Activated CD4-positive, CD25-positive, alpha-beta regulatory T cell treated with anti-CD3 and anti-CD28 coated beads, Interleukin-2, amount 50 U/mL, for 24 hours (primary cell): ENCODE measurements at regions not wholly inside any gene's neighbourhood (a gene's known extent, or its start where the extent isn't known, plus 50 kb on each side); places are given as distances from the start of the nearest gene placed in this dataset.

Experiments used
- ATAC-seq, 2 donors: fragments of 150-1000 bp; cut with Tn5 transposase; one replicate each; pipeline ENCODE4 v1.10.0; 2021; ENCODE audit warnings: mild to moderate bottlenecking in 1 of 2, moderate library complexity in 1 of 2

DNA sequence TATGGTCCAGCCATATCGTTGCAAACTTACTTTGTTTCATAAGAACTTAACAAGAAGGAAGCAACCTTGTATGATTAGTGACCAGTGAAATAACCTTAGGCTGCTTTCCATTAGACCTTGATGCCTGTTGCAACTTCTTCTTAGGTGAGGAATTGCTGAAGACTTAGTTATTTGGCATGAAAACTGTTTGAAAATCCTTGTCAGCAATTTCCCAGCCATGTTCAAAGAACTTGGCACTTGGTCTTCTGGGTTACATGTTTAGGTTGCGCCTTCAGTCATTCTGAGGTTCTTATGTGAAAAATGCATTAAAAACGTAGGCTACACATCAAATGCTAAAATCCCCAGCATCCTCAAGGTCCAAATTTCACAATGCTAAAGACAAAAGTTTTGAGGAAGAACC lies 232.0 kb upstream of the CEP162 start:
- no peak for ATAC-seq

- ATAC-seq: no peak
Observed at GRCh38 chr6:84458271-84458670, 230.8 kb upstream of the CEP162 start.

DNA sequence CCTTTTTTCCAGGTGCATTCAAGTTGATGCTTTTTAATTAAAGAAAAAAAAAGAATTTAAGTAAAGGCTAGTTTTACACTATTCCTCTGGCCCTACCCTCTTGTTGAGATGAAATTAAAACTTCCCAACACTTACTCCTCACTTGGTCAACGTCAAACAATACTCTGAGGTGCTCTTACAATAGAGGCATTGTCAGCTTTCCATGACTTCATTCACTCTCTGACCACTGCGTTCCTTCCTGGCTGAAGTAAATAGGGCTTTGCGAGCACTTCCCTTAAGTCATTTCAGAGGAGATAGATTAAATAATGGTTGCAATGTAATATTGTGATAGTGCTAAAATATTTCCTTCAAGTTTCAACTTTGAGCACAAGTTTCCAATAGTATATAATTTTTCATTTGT lies 229.8 kb upstream of the CEP162 start:
- ATAC-seq: no peak

DNA sequence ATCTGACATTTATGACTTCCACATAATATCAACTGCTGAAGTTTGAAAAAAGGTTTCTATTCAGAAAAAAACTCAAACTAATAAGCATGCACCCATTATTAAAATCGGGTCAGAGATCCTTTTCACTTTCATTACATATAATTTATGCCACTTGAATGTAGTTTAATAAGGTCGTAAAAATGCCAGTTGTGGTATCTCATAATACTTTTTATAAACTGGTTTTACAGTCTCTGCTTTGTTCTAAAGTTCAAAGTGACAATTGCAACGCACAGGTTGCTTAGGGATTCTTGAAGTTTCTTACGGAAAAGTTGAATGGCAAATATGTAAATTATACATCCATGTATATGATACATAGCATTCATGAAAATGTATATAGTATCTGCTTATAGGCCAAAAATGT lies 229.4 kb upstream of the CEP162 start:
- no peak for ATAC-seq

GRCh38 chr6:84455511-84456029 lies 228.1 kb upstream of the CEP162 start:
- ATAC-seq: no peak

- no peak for ATAC-seq
Observed at GRCh38 chr6:84453499-84453898, 226.1 kb upstream of the CEP162 start.

DNA sequence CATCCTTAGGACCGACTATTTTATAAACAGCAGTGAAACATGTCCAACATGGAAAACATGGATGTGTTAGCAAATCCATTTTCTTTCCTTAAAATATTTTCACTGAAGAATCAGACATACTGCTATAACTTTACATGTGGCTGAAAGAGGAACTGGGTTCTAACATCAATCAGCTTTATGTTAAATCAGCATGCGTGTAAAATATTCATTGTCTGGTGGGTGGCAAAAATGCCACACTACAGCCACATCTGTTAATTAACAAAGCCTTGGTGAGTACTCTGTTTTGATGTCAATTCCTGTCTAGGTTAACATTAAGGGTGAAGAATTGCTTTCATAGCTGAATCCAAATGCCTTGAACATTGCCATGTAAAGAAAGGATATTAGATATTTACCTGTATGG lies 222.6 kb upstream of the CEP162 start:
- no peak for ATAC-seq

DNA sequence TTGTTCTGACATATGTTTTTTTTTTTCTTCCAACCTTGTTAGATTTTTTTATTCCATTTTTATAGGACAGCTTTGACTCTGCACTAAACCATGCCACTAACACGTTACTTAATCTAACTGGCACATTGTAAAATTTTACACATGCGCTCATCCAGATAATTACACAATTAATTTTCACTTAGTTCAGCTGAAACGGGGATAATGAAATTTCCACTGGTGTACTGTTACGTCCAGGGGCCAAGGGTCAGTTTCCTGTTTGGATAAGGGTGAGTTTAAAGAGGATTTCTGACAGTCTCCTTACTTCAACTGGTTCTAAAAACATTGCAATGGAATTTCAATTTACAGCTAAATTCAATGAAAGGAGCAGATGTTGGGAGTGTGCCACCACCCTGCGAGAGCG lies 221.8 kb upstream of the CEP162 start:
- no peak for ATAC-seq

DNA sequence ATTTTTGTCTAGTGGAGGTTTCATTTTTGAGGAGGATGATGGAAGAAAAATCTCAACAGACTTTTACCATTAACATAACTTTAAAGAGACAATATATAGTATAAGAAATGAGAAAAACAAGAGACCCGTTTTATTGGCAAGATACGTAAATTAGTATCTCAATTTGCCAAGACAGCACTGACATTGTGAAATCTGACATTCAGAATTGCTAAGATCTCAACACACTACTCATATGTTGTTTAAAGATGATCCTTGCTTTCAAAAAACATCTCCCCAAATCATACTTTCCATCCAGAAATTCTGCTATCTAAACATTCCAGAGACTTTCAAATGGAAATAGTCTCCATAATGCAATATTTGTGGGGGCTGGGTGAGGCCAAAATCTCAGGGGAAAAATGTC lies 220.9 kb upstream of the CEP162 start:
- ATAC-seq: no peak

- ATAC-seq: no peak
Observed at GRCh38 chr6:84447651-84448050, 220.2 kb upstream of the CEP162 start.

DNA sequence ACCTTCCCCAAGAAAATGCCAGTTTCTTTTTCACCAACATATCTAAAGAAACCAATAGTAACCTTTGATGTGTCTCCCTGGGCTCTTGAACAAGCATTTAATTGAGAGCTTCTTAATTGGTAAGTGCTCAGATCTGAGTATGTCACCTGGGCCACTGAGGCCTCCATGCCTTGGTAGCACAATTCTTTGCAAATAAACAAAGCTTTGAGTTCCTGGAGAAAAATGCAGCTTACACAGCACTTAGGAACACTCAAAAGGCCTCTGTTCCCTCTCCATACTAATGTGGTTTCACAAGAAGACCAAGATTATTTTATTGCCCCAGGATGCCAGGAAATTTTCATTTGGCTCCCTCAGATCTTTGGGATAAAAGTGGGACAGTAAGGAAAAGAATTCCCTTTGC lies 217.6 kb upstream of the CEP162 start:
- no peak for ATAC-seq

- no peak for ATAC-seq
Observed at GRCh38 chr6:84442208-84442607, 214.8 kb upstream of the CEP162 start.

GRCh38 chr6:84441456-84441855 lies 214.0 kb upstream of the CEP162 start:
- no peak for ATAC-seq

DNA sequence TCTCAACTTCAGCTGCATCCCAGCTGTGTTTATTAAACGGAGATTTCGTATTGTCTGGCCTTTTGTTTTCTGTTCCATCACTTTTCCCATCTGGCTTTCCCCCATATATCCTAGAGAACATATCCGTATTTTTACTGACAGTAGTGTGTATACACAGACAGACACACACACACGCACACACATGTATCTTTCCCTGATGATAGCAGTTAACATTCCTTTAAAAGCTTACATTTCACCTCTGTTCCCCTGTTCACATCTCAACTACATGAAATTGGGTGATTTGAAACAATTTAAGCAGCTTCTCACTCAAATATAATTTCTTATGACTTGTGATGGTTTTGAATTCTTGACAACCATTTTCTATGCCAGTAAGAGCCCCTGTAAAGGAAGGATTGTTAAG lies 207.1 kb upstream of the CEP162 start:
- no peak for ATAC-seq

GRCh38 chr6:84432619-84433018 lies 205.2 kb upstream of the CEP162 start:
- ATAC-seq: no peak

DNA sequence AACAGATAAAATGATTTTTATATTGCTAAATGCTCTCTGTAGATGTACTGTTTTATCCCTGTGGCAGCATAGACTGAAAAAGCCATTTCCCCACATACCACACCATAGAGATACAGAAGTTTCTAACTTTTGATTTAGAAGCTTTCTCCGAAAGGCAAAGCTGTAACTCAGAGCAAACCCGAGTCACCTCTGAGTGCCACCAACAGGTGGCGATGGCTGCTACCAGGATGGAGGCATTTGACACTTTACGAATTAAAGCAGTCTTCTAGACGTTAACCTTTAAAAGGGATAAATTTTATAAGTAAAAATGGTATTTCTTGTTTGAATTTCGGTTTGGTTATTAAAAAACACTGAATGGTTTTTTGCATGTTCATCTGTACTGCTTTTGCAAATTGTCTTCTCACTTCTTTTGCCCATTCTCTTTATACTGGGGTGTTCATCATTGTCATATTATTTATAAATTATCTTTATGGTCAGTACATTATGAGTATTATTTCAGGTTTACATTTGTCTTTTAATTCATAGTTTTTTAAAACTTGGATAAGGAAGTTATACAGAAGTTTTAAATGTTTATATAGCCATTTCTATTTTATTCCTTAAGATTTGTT lies 201.0 kb upstream of the CEP162 start:
- ATAC-seq: no peak

GRCh38 chr6:84425971-84426705 lies 198.7 kb upstream of the CEP162 start:
- ATAC-seq: no peak

DNA sequence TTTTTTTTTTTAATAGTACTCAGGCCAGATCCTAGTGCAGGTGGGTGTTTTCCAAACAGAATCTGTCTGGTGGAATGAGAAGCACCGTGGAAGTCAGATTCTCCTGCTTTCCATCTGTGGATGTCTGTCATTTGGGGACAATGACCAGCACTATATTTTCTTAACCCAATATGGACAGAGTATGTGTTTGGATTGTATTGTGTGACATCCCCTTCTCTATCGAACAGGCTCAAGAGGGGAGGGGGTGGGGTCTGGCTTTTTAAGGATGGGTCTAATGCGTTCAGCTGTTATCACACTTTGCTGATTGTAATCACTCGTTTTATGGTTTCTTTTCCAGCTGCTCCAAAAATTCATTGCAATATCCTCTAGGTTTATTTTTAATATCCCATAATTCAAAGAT lies 197.5 kb upstream of the CEP162 start:
- ATAC-seq: no peak

DNA sequence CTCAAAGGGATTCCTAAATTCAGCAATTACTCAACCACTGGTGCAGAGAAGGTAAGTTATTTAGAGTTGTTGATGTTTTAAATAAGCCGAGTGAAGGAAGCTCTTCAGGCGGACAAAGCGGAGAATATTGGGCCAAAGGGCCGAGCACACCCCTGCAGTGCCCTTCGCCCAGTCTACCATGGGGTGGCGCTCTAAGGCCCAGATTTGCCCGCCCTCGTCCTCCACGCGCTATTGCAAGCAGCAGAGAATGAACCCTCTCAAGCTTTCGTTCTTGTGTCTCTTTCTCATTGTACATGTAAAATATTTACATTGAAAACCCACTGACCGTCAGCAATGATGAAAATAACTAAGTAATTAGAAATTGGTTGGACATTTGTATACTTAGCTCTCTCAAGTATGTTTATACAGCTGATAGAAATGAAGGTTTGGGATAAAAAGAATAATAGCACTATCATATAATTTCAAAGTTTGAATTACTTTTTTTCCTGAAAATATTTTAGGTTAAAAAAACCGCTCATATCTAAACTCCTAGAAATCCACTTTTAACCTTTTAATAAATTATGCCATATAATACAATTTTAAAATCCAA lies 195.0 kb upstream of the CEP162 start:
- no peak for ATAC-seq

GRCh38 chr6:84421031-84421430 lies 193.6 kb upstream of the CEP162 start:
- ATAC-seq: no peak

GRCh38 chr6:84417260-84417659 lies 189.8 kb upstream of the CEP162 start:
- ATAC-seq: no peak

- ATAC-seq: no peak
Observed at GRCh38 chr6:84416043-84416657, 188.7 kb upstream of the CEP162 start.

DNA sequence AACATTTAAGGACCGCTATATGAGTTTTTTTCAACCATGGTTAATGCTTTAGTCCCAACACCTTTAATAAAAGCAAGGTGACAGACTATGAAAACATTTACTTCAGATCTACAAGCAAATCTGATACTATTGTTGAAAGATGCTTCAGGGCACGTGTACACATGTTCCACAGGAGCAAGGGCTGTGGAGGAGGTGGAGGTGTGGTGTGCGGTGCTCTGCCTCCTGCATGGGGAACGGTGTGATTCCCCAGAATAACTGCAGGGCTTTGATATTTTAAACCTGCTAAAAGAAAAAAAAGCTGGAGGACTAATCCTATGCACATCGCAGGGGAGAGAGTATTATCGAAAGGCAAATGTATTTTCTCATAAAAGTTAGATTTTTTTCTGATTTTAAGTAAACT lies 188.1 kb upstream of the CEP162 start:
- ATAC-seq: no peak

DNA sequence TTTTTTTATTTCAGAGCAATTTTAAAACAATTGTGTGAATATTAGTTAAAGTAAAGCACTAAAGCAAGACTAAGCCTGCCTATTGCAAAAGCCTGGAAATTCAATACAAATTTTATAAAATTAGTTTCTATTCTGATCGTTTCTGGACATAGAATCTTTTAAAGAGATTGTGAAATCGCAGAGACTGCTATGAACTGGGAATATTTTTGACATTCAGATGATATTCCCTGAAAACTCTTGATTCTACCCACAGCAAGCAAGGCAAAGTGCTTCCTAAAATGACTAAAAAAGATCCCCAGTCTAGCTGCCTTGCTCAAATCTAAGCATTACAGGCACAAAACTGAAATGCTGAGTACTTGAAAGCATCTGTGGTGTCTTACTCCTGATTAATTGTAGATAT lies 187.6 kb upstream of the CEP162 start:
- ATAC-seq: no peak
